ENCODE measurements at regions not wholly inside any gene's neighbourhood (a gene's known extent, or its start where the extent isn't known, plus 50 kb on each side); places are given as distances from the start of the nearest gene placed in this dataset.

DNA sequence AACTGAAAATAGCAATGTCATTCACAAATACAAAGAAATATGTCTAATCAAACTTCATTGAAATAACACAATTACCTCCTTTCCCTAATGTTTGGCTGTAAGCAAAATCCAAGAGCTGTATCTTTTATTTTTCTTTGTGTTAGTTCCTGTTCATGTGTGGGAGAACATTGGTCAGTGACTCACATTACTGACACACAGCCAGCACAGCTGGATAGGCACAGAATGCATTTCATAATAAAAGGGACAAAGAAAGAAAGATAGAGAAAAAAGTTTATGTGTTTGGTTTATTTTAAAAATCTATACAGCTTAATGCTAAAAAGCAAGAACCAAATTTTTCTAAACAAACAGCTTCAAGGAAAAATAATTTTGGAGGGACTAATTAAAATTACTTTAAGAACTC, 185.6 kb upstream of the COL3A1 start:
- TF ChIP-seq, protein P1, sequence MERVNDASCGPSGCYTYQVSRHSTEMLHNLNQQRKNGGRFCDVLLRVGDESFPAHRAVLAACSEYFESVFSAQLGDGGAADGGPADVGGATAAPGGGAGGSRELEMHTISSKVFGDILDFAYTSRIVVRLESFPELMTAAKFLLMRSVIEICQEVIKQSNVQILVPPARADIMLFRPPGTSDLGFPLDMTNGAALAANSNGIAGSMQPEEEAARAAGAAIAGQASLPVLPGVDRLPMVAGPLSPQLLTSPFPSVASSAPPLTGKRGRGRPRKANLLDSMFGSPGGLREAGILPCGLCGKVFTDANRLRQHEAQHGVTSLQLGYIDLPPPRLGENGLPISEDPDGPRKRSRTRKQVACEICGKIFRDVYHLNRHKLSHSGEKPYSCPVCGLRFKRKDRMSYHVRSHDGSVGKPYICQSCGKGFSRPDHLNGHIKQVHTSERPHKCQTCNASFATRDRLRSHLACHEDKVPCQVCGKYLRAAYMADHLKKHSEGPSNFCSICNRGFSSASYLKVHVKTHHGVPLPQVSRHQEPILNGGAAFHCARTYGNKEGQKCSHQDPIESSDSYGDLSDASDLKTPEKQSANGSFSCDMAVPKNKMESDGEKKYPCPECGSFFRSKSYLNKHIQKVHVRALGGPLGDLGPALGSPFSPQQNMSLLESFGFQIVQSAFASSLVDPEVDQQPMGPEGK (CRISPR knock-in tag; IDR thresholded peaks at IDR 0.05) = no peak
- TF ChIP-seq NFRKB (IDR thresholded peaks at IDR 0.05) (no peak), SALL2 (CRISPR knock-in tag; IDR thresholded peaks at IDR 0.05) (no peak), KDM1A (CRISPR knock-in tag; IDR thresholded peaks at IDR 0.05) (no peak), ASH2L (IDR thresholded peaks at IDR 0.05; ENCODE audit: insufficient read length, low read depth, low read length) (no peak), ZFP36 (IDR thresholded peaks at IDR 0.05; ENCODE audit: borderline replicate concordance, low read depth, low read length, partially characterized antibody) (no peak), SIX1 (CRISPR knock-in tag; IDR thresholded peaks at IDR 0.05; ENCODE audit: borderline replicate concordance) (no peak), ZNF253 (CRISPR knock-in tag; IDR thresholded peaks at IDR 0.05; ENCODE audit: borderline replicate concordance) (no peak), RXRA (CRISPR knock-in tag; IDR thresholded peaks at IDR 0.05) (no peak), SRSF1 (optimal IDR thresholded peaks at IDR 0.05; ENCODE audit: low read depth, low read length) (no peak), STAG1 (CRISPR knock-in tag; IDR thresholded peaks at IDR 0.05) (no peak)
- TF ChIP-seq, protein P2, sequence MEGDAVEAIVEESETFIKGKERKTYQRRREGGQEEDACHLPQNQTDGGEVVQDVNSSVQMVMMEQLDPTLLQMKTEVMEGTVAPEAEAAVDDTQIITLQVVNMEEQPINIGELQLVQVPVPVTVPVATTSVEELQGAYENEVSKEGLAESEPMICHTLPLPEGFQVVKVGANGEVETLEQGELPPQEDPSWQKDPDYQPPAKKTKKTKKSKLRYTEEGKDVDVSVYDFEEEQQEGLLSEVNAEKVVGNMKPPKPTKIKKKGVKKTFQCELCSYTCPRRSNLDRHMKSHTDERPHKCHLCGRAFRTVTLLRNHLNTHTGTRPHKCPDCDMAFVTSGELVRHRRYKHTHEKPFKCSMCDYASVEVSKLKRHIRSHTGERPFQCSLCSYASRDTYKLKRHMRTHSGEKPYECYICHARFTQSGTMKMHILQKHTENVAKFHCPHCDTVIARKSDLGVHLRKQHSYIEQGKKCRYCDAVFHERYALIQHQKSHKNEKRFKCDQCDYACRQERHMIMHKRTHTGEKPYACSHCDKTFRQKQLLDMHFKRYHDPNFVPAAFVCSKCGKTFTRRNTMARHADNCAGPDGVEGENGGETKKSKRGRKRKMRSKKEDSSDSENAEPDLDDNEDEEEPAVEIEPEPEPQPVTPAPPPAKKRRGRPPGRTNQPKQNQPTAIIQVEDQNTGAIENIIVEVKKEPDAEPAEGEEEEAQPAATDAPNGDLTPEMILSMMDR (CRISPR knock-in tag; IDR thresholded peaks at IDR 0.05) = no peak
- TF ChIP-seq, protein P3, sequence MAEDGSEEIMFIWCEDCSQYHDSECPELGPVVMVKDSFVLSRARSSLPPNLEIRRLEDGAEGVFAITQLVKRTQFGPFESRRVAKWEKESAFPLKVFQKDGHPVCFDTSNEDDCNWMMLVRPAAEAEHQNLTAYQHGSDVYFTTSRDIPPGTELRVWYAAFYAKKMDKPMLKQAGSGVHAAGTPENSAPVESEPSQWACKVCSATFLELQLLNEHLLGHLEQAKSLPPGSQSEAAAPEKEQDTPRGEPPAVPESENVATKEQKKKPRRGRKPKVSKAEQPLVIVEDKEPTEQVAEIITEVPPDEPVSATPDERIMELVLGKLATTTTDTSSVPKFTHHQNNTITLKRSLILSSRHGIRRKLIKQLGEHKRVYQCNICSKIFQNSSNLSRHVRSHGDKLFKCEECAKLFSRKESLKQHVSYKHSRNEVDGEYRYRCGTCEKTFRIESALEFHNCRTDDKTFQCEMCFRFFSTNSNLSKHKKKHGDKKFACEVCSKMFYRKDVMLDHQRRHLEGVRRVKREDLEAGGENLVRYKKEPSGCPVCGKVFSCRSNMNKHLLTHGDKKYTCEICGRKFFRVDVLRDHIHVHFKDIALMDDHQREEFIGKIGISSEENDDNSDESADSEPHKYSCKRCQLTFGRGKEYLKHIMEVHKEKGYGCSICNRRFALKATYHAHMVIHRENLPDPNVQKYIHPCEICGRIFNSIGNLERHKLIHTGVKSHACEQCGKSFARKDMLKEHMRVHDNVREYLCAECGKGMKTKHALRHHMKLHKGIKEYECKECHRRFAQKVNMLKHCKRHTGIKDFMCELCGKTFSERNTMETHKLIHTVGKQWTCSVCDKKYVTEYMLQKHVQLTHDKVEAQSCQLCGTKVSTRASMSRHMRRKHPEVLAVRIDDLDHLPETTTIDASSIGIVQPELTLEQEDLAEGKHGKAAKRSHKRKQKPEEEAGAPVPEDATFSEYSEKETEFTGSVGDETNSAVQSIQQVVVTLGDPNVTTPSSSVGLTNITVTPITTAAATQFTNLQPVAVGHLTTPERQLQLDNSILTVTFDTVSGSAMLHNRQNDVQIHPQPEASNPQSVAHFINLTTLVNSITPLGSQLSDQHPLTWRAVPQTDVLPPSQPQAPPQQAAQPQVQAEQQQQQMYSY (CRISPR knock-in tag; IDR thresholded peaks at IDR 0.05) = no peak
- TF ChIP-seq, protein P4, sequence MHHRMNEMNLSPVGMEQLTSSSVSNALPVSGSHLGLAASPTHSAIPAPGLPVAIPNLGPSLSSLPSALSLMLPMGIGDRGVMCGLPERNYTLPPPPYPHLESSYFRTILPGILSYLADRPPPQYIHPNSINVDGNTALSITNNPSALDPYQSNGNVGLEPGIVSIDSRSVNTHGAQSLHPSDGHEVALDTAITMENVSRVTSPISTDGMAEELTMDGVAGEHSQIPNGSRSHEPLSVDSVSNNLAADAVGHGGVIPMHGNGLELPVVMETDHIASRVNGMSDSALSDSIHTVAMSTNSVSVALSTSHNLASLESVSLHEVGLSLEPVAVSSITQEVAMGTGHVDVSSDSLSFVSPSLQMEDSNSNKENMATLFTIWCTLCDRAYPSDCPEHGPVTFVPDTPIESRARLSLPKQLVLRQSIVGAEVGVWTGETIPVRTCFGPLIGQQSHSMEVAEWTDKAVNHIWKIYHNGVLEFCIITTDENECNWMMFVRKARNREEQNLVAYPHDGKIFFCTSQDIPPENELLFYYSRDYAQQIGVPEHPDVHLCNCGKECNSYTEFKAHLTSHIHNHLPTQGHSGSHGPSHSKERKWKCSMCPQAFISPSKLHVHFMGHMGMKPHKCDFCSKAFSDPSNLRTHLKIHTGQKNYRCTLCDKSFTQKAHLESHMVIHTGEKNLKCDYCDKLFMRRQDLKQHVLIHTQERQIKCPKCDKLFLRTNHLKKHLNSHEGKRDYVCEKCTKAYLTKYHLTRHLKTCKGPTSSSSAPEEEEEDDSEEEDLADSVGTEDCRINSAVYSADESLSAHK (CRISPR knock-in tag; IDR thresholded peaks at IDR 0.05; ENCODE audit: borderline replicate concordance) = no peak
